Astrocyte of the spinal cord (primary cell): ENCODE measurements at regions not wholly inside any gene's neighbourhood (a gene's known extent, or its start where the extent isn't known, plus 50 kb on each side); places are given as distances from the start of the nearest gene placed in this dataset.
A peak's percentile ranks its signal among the peaks of the same experiment; 100 is the strongest.

Experiments used
- DNase-seq: peaks from one replicate; pipeline ENCODE4 v3.0.0; 2011; ENCODE audit warnings: low read depth, low spot score
- H3K4me3 ChIP-seq: 2 replicates; pipeline ENCODE4 v1.5.1; 2011; ENCODE audit warnings: low read depth, mild to moderate bottlenecking, low read length, moderate library complexity
- CTCF ChIP-seq: IDR thresholded peaks from 2 replicates; pipeline ENCODE4 v1.5.1; 2012; ENCODE audit warnings: low read depth, mild to moderate bottlenecking, low read length, inconsistent platforms
- in situ Hi-C: cut with HindIII; loops from 2 replicates; pipeline ENCODE4 v1.10.0; 2017; ENCODE audit warnings: low sequenced_read_pairs

- DNase-seq = no peak
- in situ Hi-C loops = no loop called here
- H3K4me3 ChIP-seq = no peak overlapping the region
- no peak for TF ChIP-seq CTCF
Measured at GRCh38 chr16:51814617-51815016, 663.5 kb upstream of the SALL1 start.

- DNase-seq = no peak
- no peak overlapping the region for H3K4me3 ChIP-seq
- in situ Hi-C loops = no loop called here
- TF ChIP-seq CTCF = peak; percentile 12
Measured at GRCh38 chr16:51813609-51814008, 662.5 kb upstream of the SALL1 start.

GRCh38 chr16:51812945-51813344 lies 661.9 kb upstream of the SALL1 start:
- TF ChIP-seq CTCF = no peak
- no peak for DNase-seq
- no peak overlapping the region for H3K4me3 ChIP-seq
- in situ Hi-C loops = no loop called here

GRCh38 chr16:51807551-51807950 lies 656.5 kb upstream of the SALL1 start:
- TF ChIP-seq CTCF = no peak
- no peak overlapping the region for H3K4me3 ChIP-seq
- no peak for DNase-seq
- in situ Hi-C loops = no loop called here

GRCh38 chr16:51801635-51802034 lies 650.6 kb upstream of the SALL1 start:
- in situ Hi-C loops = no loop called here
- DNase-seq = no peak
- TF ChIP-seq CTCF = no peak
- H3K4me3 ChIP-seq = no peak overlapping the region

GRCh38 chr16:51797669-51798259 lies 646.7 kb upstream of the SALL1 start:
- no peak for DNase-seq
- in situ Hi-C loops = no loop called here
- no peak for TF ChIP-seq CTCF
- no peak overlapping the region for H3K4me3 ChIP-seq

- no peak for TF ChIP-seq CTCF
- DNase-seq = no peak
- no peak overlapping the region for H3K4me3 ChIP-seq
- in situ Hi-C loops = no loop called here
Measured at GRCh38 chr16:51779240-51779639, 628.2 kb upstream of the SALL1 start.
